ENCODE measurements at regions not wholly inside any gene's neighbourhood (a gene's known extent, or its start where the extent isn't known, plus 50 kb on each side); places are given as distances from the start of the nearest gene placed in this dataset.
"Not testable (repeated sequence)": the region's sequence is repeated elsewhere in the genome, so short reads cannot be mapped to it uniquely, and the experiment has no call there.

GRCh38 chr11:11724994-11725393 is 103.2 kb upstream of the GALNT18 start:
- TF ChIP-seq, protein P1, sequence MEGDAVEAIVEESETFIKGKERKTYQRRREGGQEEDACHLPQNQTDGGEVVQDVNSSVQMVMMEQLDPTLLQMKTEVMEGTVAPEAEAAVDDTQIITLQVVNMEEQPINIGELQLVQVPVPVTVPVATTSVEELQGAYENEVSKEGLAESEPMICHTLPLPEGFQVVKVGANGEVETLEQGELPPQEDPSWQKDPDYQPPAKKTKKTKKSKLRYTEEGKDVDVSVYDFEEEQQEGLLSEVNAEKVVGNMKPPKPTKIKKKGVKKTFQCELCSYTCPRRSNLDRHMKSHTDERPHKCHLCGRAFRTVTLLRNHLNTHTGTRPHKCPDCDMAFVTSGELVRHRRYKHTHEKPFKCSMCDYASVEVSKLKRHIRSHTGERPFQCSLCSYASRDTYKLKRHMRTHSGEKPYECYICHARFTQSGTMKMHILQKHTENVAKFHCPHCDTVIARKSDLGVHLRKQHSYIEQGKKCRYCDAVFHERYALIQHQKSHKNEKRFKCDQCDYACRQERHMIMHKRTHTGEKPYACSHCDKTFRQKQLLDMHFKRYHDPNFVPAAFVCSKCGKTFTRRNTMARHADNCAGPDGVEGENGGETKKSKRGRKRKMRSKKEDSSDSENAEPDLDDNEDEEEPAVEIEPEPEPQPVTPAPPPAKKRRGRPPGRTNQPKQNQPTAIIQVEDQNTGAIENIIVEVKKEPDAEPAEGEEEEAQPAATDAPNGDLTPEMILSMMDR (IDR thresholded peaks at IDR 0.05; ENCODE audit: poor library complexity, severe bottlenecking), result no peak
- no peaks in the 10 kb centered on the region for H3K27me3 ChIP-seq (ENCODE audit: insufficient read depth, poor library complexity, severe bottlenecking)

GRCh38 chr11:11722861-11723260 is 101.1 kb upstream of the GALNT18 start:
- no peaks in the 10 kb centered on the region for H3K27me3 ChIP-seq (ENCODE audit: insufficient read depth, poor library complexity, severe bottlenecking)

More at GRCh38 chr11:11724994-11725393, 103.2 kb upstream of the GALNT18 start:
- no peaks in the 10 kb centered on the region for H3K9me3 ChIP-seq (ENCODE audit: severe bottlenecking)
- no peak overlapping the region for H3K27ac ChIP-seq (ENCODE audit: poor library complexity, severe bottlenecking)
- no peaks in the 10 kb centered on the region for H3K36me3 ChIP-seq (ENCODE audit: low read depth)
- ATAC-seq (ENCODE audit: low read depth) (peak; percentile 61; the same call in 2 of the 3 replicates), DNase-seq (ENCODE audit: low spot score) (no peak)
- no peaks in the 10 kb centered on the region for H3K4me1 ChIP-seq (ENCODE audit: insufficient read depth, poor library complexity, severe bottlenecking)
- H3K4me3 ChIP-seq (ENCODE audit: severe bottlenecking), result no peak overlapping the region

DNA sequence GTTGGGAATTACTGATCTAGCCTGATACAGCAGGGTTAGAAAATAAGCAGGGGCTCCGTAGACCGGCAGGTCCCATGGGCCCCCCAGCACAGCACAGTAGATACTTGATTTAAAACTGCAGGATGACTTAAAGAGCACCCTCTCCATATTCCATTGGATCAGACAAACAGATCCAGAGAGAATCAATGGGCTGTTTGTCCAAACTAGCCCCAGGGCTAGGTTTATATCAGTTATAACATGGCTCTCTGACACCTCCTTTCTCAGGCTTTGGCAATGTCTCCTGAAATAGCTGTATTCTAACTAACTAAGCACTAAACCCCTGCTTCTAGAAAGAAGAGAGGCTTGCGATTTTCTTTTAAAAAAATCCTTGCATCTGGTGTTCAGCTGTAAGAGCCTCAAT is 100.4 kb upstream of the GALNT18 start:
- Histone ChIP-seq H3K36me3 (ENCODE audit: low read depth) (no peaks in the 10 kb centered on the region), H3K9me3 (ENCODE audit: severe bottlenecking) (no peaks in the 10 kb centered on the region), H3K27me3 (ENCODE audit: insufficient read depth, poor library complexity, severe bottlenecking) (no peaks in the 10 kb centered on the region), H3K4me3 (ENCODE audit: severe bottlenecking) (no peak overlapping the region), H3K4me1 (ENCODE audit: insufficient read depth, poor library complexity, severe bottlenecking) (no peaks in the 10 kb centered on the region), H3K27ac (ENCODE audit: poor library complexity, severe bottlenecking) (no peak overlapping the region)
- TF ChIP-seq, protein P1 (IDR thresholded peaks at IDR 0.05; ENCODE audit: poor library complexity, severe bottlenecking), result no peak
- ATAC-seq (ENCODE audit: low read depth) (no peak), DNase-seq (ENCODE audit: low spot score) (no peak)

More at GRCh38 chr11:11722861-11723260, 101.1 kb upstream of the GALNT18 start:
- Histone ChIP-seq H3K36me3 (ENCODE audit: low read depth) (no peaks in the 10 kb centered on the region), H3K27ac (ENCODE audit: poor library complexity, severe bottlenecking) (no peak overlapping the region), H3K4me3 (ENCODE audit: severe bottlenecking) (no peak overlapping the region), H3K9me3 (ENCODE audit: severe bottlenecking) (no peaks in the 10 kb centered on the region), H3K4me1 (ENCODE audit: insufficient read depth, poor library complexity, severe bottlenecking) (no peaks in the 10 kb centered on the region)
- ATAC-seq (ENCODE audit: low read depth) (no peak), DNase-seq (ENCODE audit: low spot score) (no peak)
- TF ChIP-seq, protein P1 (IDR thresholded peaks at IDR 0.05; ENCODE audit: poor library complexity, severe bottlenecking), result no peak

GRCh38 chr11:11718511-11718910 is 96.7 kb upstream of the GALNT18 start:
- ATAC-seq (ENCODE audit: low read depth) (no peak), DNase-seq (ENCODE audit: low spot score) (no peak)
- no peak overlapping the region for H3K4me3 ChIP-seq (ENCODE audit: severe bottlenecking)
- H3K27ac ChIP-seq (ENCODE audit: poor library complexity, severe bottlenecking), result no peak overlapping the region
- H3K9me3 ChIP-seq (ENCODE audit: severe bottlenecking), result peaks cover 6% of the 10 kb centered on the region
- no peaks in the 10 kb centered on the region for H3K4me1 ChIP-seq (ENCODE audit: insufficient read depth, poor library complexity, severe bottlenecking)
- TF ChIP-seq, protein P1 (IDR thresholded peaks at IDR 0.05; ENCODE audit: poor library complexity, severe bottlenecking), result no peak
- no peaks in the 10 kb centered on the region for H3K27me3 ChIP-seq (ENCODE audit: insufficient read depth, poor library complexity, severe bottlenecking)
- no peaks in the 10 kb centered on the region for H3K36me3 ChIP-seq (ENCODE audit: low read depth)

DNA sequence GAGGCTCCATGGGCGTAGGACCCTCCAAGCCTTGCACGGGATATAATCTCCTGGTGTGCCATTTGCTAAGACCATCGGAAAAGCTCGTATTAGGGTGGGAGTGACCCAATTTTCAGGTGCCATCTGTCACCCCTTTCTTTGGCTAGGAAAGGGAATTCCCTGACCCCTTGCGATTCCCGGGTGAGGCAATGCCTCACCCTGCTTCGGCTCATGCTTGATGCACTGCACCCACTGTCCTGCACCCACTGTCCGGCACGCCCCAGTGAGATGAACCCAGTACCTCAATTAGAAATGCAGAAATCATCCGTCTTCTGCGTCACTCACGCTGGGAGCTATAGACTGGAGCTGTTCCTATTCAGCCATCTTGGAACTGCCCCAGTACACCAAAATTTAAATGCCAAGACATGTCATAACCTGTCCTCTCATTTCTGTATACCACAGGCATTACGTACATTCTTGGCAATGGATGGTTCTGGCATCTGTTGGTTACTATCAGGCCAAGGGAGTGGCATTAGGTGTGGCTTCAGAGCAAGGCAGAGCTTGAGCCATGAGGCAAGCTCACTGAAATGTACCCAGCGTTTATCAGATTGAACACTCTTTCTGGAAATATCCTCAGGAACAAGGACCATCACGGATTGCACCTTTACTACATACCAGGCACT is 95.4 kb upstream of the GALNT18 start:
- Histone ChIP-seq H3K36me3 (ENCODE audit: low read depth) (no peaks in the 10 kb centered on the region), H3K4me3 (ENCODE audit: severe bottlenecking) (no peak overlapping the region), H3K27ac (ENCODE audit: poor library complexity, severe bottlenecking) (no peak overlapping the region), H3K4me1 (ENCODE audit: insufficient read depth, poor library complexity, severe bottlenecking) (no peaks in the 10 kb centered on the region), H3K9me3 (ENCODE audit: severe bottlenecking) (peaks cover 6% of the 10 kb centered on the region), H3K27me3 (ENCODE audit: insufficient read depth, poor library complexity, severe bottlenecking) (no peaks in the 10 kb centered on the region)
- ATAC-seq (ENCODE audit: low read depth) (peak; percentile 68), DNase-seq (ENCODE audit: low spot score) (no peak)
- TF ChIP-seq, protein P1 (IDR thresholded peaks at IDR 0.05; ENCODE audit: poor library complexity, severe bottlenecking), result no peak

- H3K9me3 ChIP-seq (ENCODE audit: severe bottlenecking); H3K36me3 ChIP-seq (ENCODE audit: low read depth); H3K4me3 ChIP-seq (ENCODE audit: severe bottlenecking); ATAC-seq (ENCODE audit: low read depth); H3K27me3 ChIP-seq (ENCODE audit: insufficient read depth, poor library complexity, severe bottlenecking); H3K27ac ChIP-seq (ENCODE audit: poor library complexity, severe bottlenecking); H3K4me1 ChIP-seq (ENCODE audit: insufficient read depth, poor library complexity, severe bottlenecking); DNase-seq (ENCODE audit: low spot score): not testable (repeated sequence)
Measured at GRCh38 chr11:11715075-11715474, 93.3 kb upstream of the GALNT18 start.

Data from RWPE2 (cell line).